Duodenal mucosa (tissue), 2 donors: ENCODE measurements at regions not wholly inside any gene's neighbourhood (a gene's known extent, or its start where the extent isn't known, plus 50 kb on each side); places are given as distances from the start of the nearest gene placed in this dataset.

ENCODE experiments used
- H3K27ac ChIP-seq: one replicate; pipeline ENCODE4 v1.7.0; 2013; ENCODE audit warnings: low read depth, low read length
- H3K27me3 ChIP-seq, 2 donors: one replicate each; pipeline ENCODE4 v1.7.0; 2013; ENCODE audit warnings: low read length in 2 of 2, control low read depth in 1 of 2; ENCODE audit not compliant: insufficient read depth in 2 of 2, control insufficient read depth in 1 of 2
- H3K36me3 ChIP-seq, 2 donors: one replicate each; pipeline ENCODE4 v1.7.0; 2013; ENCODE audit warnings: low read length in 2 of 2, control low read depth in 1 of 2; ENCODE audit not compliant: insufficient read depth in 2 of 2, control insufficient read depth in 1 of 2
- H3K4me1 ChIP-seq, 2 donors: one replicate each; pipeline ENCODE4 v1.7.0; 2013; ENCODE audit warnings: low read length in 2 of 2, control low read depth in 1 of 2; ENCODE audit not compliant: insufficient read depth in 2 of 2, control insufficient read depth in 1 of 2
- H3K4me3 ChIP-seq, 2 donors: one replicate each; pipeline ENCODE4 v1.7.0; 2013; ENCODE audit warnings: low read length in 2 of 2, low read depth in 1 of 2
- H3K9ac ChIP-seq, 2 donors: one replicate each; pipeline ENCODE4 v1.7.0; 2013; ENCODE audit warnings: low read length in 2 of 2, low read depth in 1 of 2
- H3K9me3 ChIP-seq, 2 donors: one replicate each; pipeline ENCODE4 v1.7.0; 2013; ENCODE audit warnings: low read length in 2 of 2, control low read depth in 1 of 2; ENCODE audit not compliant: control insufficient read depth in 1 of 2

DNA sequence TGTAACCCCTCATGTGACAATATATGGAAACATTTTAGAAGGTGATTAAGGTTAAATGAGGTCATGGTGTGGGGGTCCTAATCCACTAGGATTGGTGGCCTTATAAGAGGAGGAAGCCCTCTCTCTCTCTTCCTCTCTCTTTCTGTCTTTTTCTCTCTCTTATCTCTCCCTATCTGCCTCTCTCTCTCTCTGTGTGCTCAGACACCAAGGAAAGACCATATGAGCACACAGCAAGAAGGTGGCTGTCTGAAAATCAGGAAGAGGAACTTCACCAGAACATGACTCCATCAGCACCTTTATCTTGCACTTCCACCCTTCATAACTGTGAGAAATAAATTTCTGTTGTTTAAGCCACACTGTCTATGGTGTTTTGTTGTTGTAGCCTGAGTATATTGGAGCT, 1472.2 kb downstream of the PCDH7 start:
- Histone ChIP-seq H3K9me3 (peaks cover 6 to 17% of the 10 kb centered on the region in 2 donors), H3K4me1 (no peaks in the 10 kb centered on the region), H3K9ac (no peak overlapping the region), H3K36me3 (no peaks in the 10 kb centered on the region), H3K27me3 (no peaks in the 10 kb centered on the region), H3K27ac (no peak overlapping the region), H3K4me3 (no peak overlapping the region)

GRCh38 chr4:32192991-32193390, 1472.8 kb downstream of the PCDH7 start:
- H3K36me3 ChIP-seq = no peaks in the 10 kb centered on the region
- H3K9ac ChIP-seq = no peak overlapping the region
- H3K27me3 ChIP-seq = no peaks in the 10 kb centered on the region
- H3K27ac ChIP-seq = no peak overlapping the region
- H3K9me3 ChIP-seq = peaks cover 6 to 17% of the 10 kb centered on the region in 2 donors
- no peak overlapping the region for H3K4me3 ChIP-seq
- H3K4me1 ChIP-seq = no peaks in the 10 kb centered on the region

GRCh38 chr4:32196950-32197688, 1477.0 kb downstream of the PCDH7 start:
- H3K4me1 ChIP-seq = no peaks in the 10 kb centered on the region

DNA sequence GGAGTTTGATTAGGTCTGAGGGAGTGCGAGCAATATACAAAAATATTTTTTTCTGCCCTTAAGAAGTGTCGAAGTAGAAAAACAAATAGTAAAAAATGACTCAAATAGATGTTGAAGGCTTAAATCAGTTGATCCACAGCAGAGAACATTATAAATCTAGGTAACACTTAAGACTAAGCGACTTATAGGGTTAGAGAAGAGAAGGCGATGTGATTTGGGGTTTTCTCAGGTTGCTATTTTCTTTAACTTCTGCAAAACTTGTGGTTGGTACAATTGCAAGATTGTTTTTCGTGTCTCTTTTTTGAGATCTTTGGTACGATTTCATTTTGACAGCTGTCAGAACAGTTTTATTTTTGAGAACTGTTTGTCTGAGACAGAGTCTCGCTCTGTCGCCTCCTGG, 1479.5 kb downstream of the PCDH7 start:
- Histone ChIP-seq H3K36me3 (no peaks in the 10 kb centered on the region), H3K27me3 (no peaks in the 10 kb centered on the region), H3K27ac (no peak overlapping the region), H3K9me3 (peaks cover 0 to 14% of the 10 kb centered on the region in 2 donors), H3K4me3 (no peak overlapping the region), H3K9ac (no peak overlapping the region), H3K4me1 (no peaks in the 10 kb centered on the region)

More at GRCh38 chr4:32196950-32197688, 1477.0 kb downstream of the PCDH7 start:
- no peak overlapping the region for H3K4me3 ChIP-seq
- no peak overlapping the region for H3K9ac ChIP-seq
- peaks cover 0 to 6% of the 10 kb centered on the region in 2 donors for H3K9me3 ChIP-seq
- H3K27ac ChIP-seq = no peak overlapping the region
- H3K36me3 ChIP-seq = no peaks in the 10 kb centered on the region
- H3K27me3 ChIP-seq = no peaks in the 10 kb centered on the region

DNA sequence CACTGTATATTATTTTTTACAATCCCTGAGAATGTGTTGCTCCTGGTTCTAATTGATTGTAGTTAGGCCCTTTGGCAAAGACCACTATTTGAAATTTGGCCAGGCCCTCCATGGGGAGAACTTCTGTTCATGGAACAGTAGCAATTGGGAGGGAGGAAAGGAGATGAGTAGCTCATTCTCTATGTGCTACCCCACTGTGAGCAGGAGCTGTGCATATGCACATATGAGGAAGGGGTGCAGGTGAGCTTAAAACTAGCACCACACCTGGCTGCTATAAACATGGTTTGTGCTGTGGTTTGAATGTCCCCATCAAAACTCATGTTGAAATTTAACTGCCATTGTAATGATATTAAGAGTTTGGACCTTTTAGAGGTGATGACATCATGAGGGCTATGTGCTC, 1483.2 kb downstream of the PCDH7 start:
- Histone ChIP-seq H3K27me3 (no peaks in the 10 kb centered on the region), H3K4me1 (no peaks in the 10 kb centered on the region), H3K9ac (no peak overlapping the region), H3K27ac (no peak overlapping the region), H3K36me3 (no peaks in the 10 kb centered on the region), H3K9me3 (peaks cover 0 to 13% of the 10 kb centered on the region in 2 donors), H3K4me3 (no peak overlapping the region)

- Histone ChIP-seq H3K4me3 (no peak overlapping the region), H3K36me3 (no peaks in the 10 kb centered on the region), H3K9me3 (peaks cover 6 to 13% of the 10 kb centered on the region in 2 donors), H3K27me3 (no peaks in the 10 kb centered on the region), H3K4me1 (no peaks in the 10 kb centered on the region), H3K27ac (no peak overlapping the region), H3K9ac (no peak overlapping the region)
These were observed 1486.6 kb downstream of the PCDH7 start for GRCh38 chr4:32206756-32207155.

DNA sequence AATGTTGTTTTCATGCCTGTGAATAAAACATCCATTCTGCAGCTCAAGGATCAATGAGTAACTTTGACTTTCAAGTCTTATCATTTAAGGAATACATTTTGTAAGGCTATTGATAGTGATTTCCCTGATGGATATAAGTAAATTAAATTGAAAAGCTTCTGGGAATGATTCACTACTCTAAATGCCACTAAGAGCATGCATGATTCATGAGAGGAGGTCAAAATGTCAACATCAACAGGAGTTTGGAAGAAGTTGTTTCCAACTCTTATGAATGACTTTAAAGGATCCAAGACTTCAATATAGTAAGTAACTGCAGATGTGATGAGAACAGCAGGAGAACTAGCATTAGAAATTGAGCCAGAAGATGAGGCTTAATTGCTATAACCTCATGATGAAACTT, 1487.3 kb downstream of the PCDH7 start:
- no peak overlapping the region for H3K9ac ChIP-seq
- no peak overlapping the region for H3K27ac ChIP-seq
- no peaks in the 10 kb centered on the region for H3K36me3 ChIP-seq
- H3K27me3 ChIP-seq = no peaks in the 10 kb centered on the region
- H3K9me3 ChIP-seq = peaks cover 6 to 13% of the 10 kb centered on the region in 2 donors
- no peak overlapping the region for H3K4me3 ChIP-seq
- H3K4me1 ChIP-seq = no peaks in the 10 kb centered on the region

GRCh38 chr4:32215277-32215676, 1495.1 kb downstream of the PCDH7 start:
- Histone ChIP-seq H3K27me3 (no peaks in the 10 kb centered on the region), H3K9ac (no peak overlapping the region), H3K36me3 (no peaks in the 10 kb centered on the region), H3K27ac (no peak overlapping the region), H3K4me3 (no peak overlapping the region), H3K9me3 (peaks cover 0 to 12% of the 10 kb centered on the region in 2 donors), H3K4me1 (no peaks in the 10 kb centered on the region)

GRCh38 chr4:32216502-32216901, 1496.3 kb downstream of the PCDH7 start:
- H3K4me3 ChIP-seq = no peak overlapping the region

DNA sequence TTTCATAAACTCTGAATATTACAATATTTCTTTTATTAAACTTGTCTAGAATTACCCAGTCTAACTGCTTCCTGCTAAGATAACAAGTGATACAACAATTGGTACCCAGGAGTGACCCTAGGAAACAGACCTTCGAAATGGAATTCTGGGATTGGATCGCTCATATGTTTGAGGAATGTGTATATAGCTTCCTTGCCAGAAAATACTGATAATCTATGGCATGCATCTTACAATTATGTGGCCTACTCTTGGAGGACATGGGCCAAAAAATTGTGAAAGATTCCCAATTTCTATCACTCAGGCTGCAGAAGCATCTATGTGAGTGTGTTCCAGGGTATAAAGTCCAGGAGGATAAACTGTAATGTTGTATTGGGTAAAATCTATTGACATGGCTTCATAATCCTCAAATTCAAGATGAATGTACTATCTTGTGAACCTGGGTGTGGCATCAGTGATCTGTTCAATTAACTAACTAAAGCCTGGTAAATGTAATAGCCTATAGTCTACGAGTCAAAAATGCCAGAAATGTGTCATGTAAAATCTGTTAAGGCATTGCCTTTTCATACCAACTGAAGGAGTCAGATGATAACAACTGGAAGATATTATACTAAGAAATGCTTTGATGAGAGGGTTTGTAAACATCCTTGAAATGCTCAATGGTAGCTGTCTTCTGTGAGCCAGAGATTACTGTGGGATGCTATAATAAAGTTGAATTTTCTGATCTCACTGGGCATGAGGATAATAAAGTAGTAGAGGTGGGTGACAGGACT, 1499.3 kb downstream of the PCDH7 start:
- no peaks in the 10 kb centered on the region for H3K27me3 ChIP-seq
- H3K9me3 ChIP-seq = peaks cover 6 to 10% of the 10 kb centered on the region in 2 donors
- no peaks in the 10 kb centered on the region for H3K4me1 ChIP-seq
- H3K27ac ChIP-seq = no peak overlapping the region
- H3K36me3 ChIP-seq = no peaks in the 10 kb centered on the region
- H3K9ac ChIP-seq = no peak overlapping the region
- no peak overlapping the region for H3K4me3 ChIP-seq

More at GRCh38 chr4:32216502-32216901, 1496.3 kb downstream of the PCDH7 start:
- Histone ChIP-seq H3K27me3 (no peaks in the 10 kb centered on the region), H3K9me3 (peaks cover 0 to 12% of the 10 kb centered on the region in 2 donors), H3K36me3 (no peaks in the 10 kb centered on the region), H3K27ac (no peak overlapping the region), H3K9ac (no peak overlapping the region), H3K4me1 (no peaks in the 10 kb centered on the region)
